ENCODE measurements at regions not wholly inside any gene's neighbourhood (a gene's known extent, or its start where the extent isn't known, plus 50 kb on each side); places are given as distances from the start of the nearest gene placed in this dataset.

DNA sequence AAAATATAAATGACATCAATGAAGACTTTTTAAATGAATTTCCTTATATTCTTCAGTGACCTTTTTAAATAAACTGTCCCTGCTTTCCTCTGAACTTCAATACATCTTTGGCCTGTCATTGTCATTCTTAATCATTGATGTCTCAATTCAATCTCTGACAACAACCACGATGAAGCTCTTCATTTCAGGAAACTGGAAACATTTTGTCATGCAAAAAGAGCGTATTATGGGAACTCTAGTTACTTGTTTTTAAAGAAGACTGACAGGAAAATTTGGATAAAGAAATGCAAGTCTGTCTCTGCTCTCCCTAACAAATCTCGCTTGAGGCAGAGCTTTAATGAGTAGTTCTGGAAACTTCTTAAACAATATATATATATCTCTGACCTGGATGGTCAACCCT is 535.8 kb upstream of the ADGRL2 start:
- TF ChIP-seq, protein P1, sequence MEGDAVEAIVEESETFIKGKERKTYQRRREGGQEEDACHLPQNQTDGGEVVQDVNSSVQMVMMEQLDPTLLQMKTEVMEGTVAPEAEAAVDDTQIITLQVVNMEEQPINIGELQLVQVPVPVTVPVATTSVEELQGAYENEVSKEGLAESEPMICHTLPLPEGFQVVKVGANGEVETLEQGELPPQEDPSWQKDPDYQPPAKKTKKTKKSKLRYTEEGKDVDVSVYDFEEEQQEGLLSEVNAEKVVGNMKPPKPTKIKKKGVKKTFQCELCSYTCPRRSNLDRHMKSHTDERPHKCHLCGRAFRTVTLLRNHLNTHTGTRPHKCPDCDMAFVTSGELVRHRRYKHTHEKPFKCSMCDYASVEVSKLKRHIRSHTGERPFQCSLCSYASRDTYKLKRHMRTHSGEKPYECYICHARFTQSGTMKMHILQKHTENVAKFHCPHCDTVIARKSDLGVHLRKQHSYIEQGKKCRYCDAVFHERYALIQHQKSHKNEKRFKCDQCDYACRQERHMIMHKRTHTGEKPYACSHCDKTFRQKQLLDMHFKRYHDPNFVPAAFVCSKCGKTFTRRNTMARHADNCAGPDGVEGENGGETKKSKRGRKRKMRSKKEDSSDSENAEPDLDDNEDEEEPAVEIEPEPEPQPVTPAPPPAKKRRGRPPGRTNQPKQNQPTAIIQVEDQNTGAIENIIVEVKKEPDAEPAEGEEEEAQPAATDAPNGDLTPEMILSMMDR (IDR thresholded peaks at IDR 0.05): no peak
- TF ChIP-seq POLR2A (IDR thresholded peaks at IDR 0.05): no peak
